ENCODE measurements at regions not wholly inside any gene's neighbourhood (a gene's known extent, or its start where the extent isn't known, plus 50 kb on each side); places are given as distances from the start of the nearest gene placed in this dataset.

- WGBS, 2 donors (ENCODE audit: low coverage in 1 of 2) = 23% methylated on average over 3 of the region's 3 CpGs; no CpG with 5 or more reads in 1 of the 2 donors
- DNase-seq = no peak
- H3K27me3 ChIP-seq = no peaks in the 10 kb centered on the region
- no peak for TF ChIP-seq POLR2AphosphoS5 (IDR thresholded peaks at IDR 0.05)
- no peak for TF ChIP-seq EP300 (IDR thresholded peaks at IDR 0.05; ENCODE audit: low read depth)
- TF ChIP-seq CTCF (IDR thresholded peaks at IDR 0.05) = no peak
- no peak for TF ChIP-seq POLR2A (IDR thresholded peaks at IDR 0.05)
- H3K9me3 ChIP-seq = no peaks in the 10 kb centered on the region
- no peak overlapping the region for H3K4me3 ChIP-seq
- in situ Hi-C loops (cut with MboI; ENCODE audit: low pct_ligation_motif_present in 1 of 4, low pct_unique_long_range_greater_than_20kb in 1 of 4, low sequenced_read_pairs in 3 of 4) (no loop called here), intact Hi-C loops (cut with DNase I; ENCODE audit: low total_unique reads) (no loop called here)
- no peaks in the 10 kb centered on the region for H3K4me1 ChIP-seq
- H3K27ac ChIP-seq = no peak overlapping the region
- H3K36me3 ChIP-seq = no peaks in the 10 kb centered on the region
These were observed 314.8 kb upstream of the GOT2 start for GRCh38 chr16:59048876-59049275.

- no peak for DNase-seq
- TF ChIP-seq CTCF (IDR thresholded peaks at IDR 0.05) = no peak
- TF ChIP-seq POLR2AphosphoS5 (IDR thresholded peaks at IDR 0.05) = no peak
- no peak for TF ChIP-seq EP300 (IDR thresholded peaks at IDR 0.05; ENCODE audit: low read depth)
- no peak for TF ChIP-seq POLR2A (IDR thresholded peaks at IDR 0.05)
- WGBS, 2 donors (ENCODE audit: low coverage in 1 of 2) = 67% methylated on average over 4 of the region's 4 CpGs; no CpG with 5 or more reads in 1 of the 2 donors
- Histone ChIP-seq H3K4me3 (no peak overlapping the region), H3K27ac (no peak overlapping the region), H3K27me3 (no peaks in the 10 kb centered on the region), H3K4me1 (no peaks in the 10 kb centered on the region), H3K9me3 (no peaks in the 10 kb centered on the region), H3K36me3 (no peaks in the 10 kb centered on the region)
- in situ Hi-C loops (cut with MboI; ENCODE audit: low pct_ligation_motif_present in 1 of 4, low pct_unique_long_range_greater_than_20kb in 1 of 4, low sequenced_read_pairs in 3 of 4) (no loop called here), intact Hi-C loops (cut with DNase I; ENCODE audit: low total_unique reads) (no loop called here)
These were observed 313.0 kb upstream of the GOT2 start for GRCh38 chr16:59047114-59047513.

- DNase-seq = no peak
- no peak overlapping the region for H3K27ac ChIP-seq
- WGBS, 2 donors (ENCODE audit: low coverage in 1 of 2) = 75% methylated on average over 4 of the region's 4 CpGs; no CpG with 5 or more reads in 1 of the 2 donors
- intact Hi-C loops (cut with DNase I; ENCODE audit: low total_unique reads) = no loop called here
- no peak overlapping the region for H3K4me3 ChIP-seq
- H3K4me1 ChIP-seq = no peaks in the 10 kb centered on the region
- in situ Hi-C loops (cut with MboI; ENCODE audit: low pct_ligation_motif_present in 1 of 4, low pct_unique_long_range_greater_than_20kb in 1 of 4, low sequenced_read_pairs in 3 of 4) = no loop called here
- H3K9me3 ChIP-seq = no peaks in the 10 kb centered on the region
- TF ChIP-seq CTCF (IDR thresholded peaks at IDR 0.05) (no peak), POLR2A (IDR thresholded peaks at IDR 0.05) (no peak), EP300 (IDR thresholded peaks at IDR 0.05; ENCODE audit: low read depth) (no peak), POLR2AphosphoS5 (IDR thresholded peaks at IDR 0.05) (no peak)
- H3K27me3 ChIP-seq = no peaks in the 10 kb centered on the region
- H3K36me3 ChIP-seq = no peaks in the 10 kb centered on the region
These were observed 312.2 kb upstream of the GOT2 start for GRCh38 chr16:59046335-59046734.

GRCh38 chr16:59045501-59045900 lies 311.4 kb upstream of the GOT2 start:
- no peak for DNase-seq
- no peaks in the 10 kb centered on the region for H3K9me3 ChIP-seq
- intact Hi-C loops (cut with DNase I; ENCODE audit: low total_unique reads) (no loop called here), in situ Hi-C loops (cut with MboI; ENCODE audit: low pct_ligation_motif_present in 1 of 4, low pct_unique_long_range_greater_than_20kb in 1 of 4, low sequenced_read_pairs in 3 of 4) (no loop called here)
- TF ChIP-seq POLR2AphosphoS5 (IDR thresholded peaks at IDR 0.05) (no peak), POLR2A (IDR thresholded peaks at IDR 0.05) (no peak), CTCF (IDR thresholded peaks at IDR 0.05) (no peak), EP300 (IDR thresholded peaks at IDR 0.05; ENCODE audit: low read depth) (no peak)
- no peak overlapping the region for H3K4me3 ChIP-seq
- H3K27me3 ChIP-seq = no peaks in the 10 kb centered on the region
- H3K36me3 ChIP-seq = no peaks in the 10 kb centered on the region
- H3K27ac ChIP-seq = no peak overlapping the region
- 66 to 78% methylated on average over 4 of the region's 4 CpGs for WGBS, 2 donors (ENCODE audit: low coverage in 1 of 2)
- H3K4me1 ChIP-seq = no peaks in the 10 kb centered on the region
